ENCODE measurements at regions not wholly inside any gene's neighbourhood (a gene's known extent, or its start where the extent isn't known, plus 50 kb on each side); places are given as distances from the start of the nearest gene placed in this dataset.

DNA sequence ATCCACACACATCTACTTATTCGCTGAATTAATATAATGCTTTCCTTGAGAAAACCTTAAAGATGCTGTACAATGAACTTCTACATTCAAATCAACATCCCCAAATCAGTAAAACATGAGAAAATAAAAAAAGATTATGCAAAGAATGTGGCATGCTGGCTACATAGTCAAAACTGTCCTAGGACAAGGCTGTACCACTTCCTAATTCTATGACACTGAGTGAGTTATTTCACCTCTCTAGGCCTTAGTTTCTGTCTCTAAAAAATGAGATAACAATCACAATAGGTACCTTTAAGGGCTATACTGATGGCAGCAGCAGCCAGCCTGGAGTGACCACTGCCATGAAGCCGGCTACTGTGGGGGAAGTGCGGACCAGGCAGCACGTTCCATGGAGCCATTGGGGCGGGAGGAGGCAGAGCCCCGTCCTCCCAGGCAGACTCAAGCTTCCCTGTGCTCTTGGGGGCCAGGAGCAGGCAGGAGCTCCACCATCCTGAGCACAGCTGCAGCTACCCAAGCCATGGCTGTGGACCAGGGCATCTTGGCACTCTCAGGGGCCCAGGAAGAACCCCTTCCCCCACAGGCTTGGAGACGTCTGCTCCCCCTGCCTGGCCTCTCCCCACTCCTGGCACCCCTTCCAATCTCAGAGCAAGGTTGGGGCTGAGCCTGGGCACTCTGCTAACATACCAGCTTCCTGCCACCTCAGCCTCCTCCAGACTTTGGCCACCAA lies 110.2 kb downstream of the ELAPOR2 start:
- TF ChIP-seq, protein P1, sequence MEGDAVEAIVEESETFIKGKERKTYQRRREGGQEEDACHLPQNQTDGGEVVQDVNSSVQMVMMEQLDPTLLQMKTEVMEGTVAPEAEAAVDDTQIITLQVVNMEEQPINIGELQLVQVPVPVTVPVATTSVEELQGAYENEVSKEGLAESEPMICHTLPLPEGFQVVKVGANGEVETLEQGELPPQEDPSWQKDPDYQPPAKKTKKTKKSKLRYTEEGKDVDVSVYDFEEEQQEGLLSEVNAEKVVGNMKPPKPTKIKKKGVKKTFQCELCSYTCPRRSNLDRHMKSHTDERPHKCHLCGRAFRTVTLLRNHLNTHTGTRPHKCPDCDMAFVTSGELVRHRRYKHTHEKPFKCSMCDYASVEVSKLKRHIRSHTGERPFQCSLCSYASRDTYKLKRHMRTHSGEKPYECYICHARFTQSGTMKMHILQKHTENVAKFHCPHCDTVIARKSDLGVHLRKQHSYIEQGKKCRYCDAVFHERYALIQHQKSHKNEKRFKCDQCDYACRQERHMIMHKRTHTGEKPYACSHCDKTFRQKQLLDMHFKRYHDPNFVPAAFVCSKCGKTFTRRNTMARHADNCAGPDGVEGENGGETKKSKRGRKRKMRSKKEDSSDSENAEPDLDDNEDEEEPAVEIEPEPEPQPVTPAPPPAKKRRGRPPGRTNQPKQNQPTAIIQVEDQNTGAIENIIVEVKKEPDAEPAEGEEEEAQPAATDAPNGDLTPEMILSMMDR (IDR thresholded peaks at IDR 0.05): no peak
- TF ChIP-seq ZFX (IDR thresholded peaks at IDR 0.05; ENCODE audit: borderline replicate concordance): no peak
